Endodermal cell (in vitro differentiated cells): ENCODE measurements at regions not wholly inside any gene's neighbourhood (a gene's known extent, or its start where the extent isn't known, plus 50 kb on each side); places are given as distances from the start of the nearest gene placed in this dataset.

ENCODE experiments used
- DNase-seq: peaks from one replicate; pipeline ENCODE4 v3.0.0-alpha.2; 2017
- H3K27ac ChIP-seq: 2 replicates; pipeline ENCODE4 v1.5.1; 2013; ENCODE audit warnings: mild to moderate bottlenecking, low read depth, low read length, moderate library complexity
- H3K27me3 ChIP-seq: 2 replicates; pipeline ENCODE4 v1.6.1; 2013; ENCODE audit warnings: mild to moderate bottlenecking, low read length, moderate library complexity; ENCODE audit not compliant: insufficient read depth, control insufficient read depth, poor library complexity, severe bottlenecking
- H3K36me3 ChIP-seq: 2 replicates; pipeline ENCODE4 v1.7.0; 2013; ENCODE audit warnings: mild to moderate bottlenecking, low read length, moderate library complexity; ENCODE audit not compliant: control insufficient read depth, insufficient read depth
- H3K4me1 ChIP-seq: one replicate; pipeline ENCODE4 v1.7.0; 2013; ENCODE audit warnings: low read length; ENCODE audit not compliant: control insufficient read depth, insufficient read depth
- H3K4me3 ChIP-seq: 2 replicates; pipeline ENCODE4 v1.5.1; 2013; ENCODE audit warnings: mild to moderate bottlenecking, low read length, moderate library complexity
- H3K9ac ChIP-seq: 2 replicates; pipeline ENCODE4 v1.6.1; 2013; ENCODE audit warnings: mild to moderate bottlenecking, low read length, moderate library complexity; ENCODE audit not compliant: poor library complexity, severe bottlenecking; ENCODE audit errors: extremely low read depth
- H3K9me3 ChIP-seq: 2 replicates; pipeline ENCODE4 v1.6.1; 2013; ENCODE audit warnings: mild to moderate bottlenecking, low read length, moderate library complexity; ENCODE audit not compliant: control insufficient read depth
- H3K27ac Mint-ChIP-seq: 2 replicates; pipeline ENCODE4 v1.8.0; 2020; ENCODE audit warnings: mixed read lengths
- H3K27me3 Mint-ChIP-seq: 2 replicates; pipeline ENCODE4 v1.8.0; 2021; ENCODE audit warnings: mild to moderate bottlenecking, mixed read lengths; ENCODE audit not compliant: insufficient read depth
- H3K36me3 Mint-ChIP-seq: 2 replicates; pipeline ENCODE4 v1.8.0; 2020; ENCODE audit warnings: low read depth, mixed read lengths
- H3K4me1 Mint-ChIP-seq: 2 replicates; pipeline ENCODE4 v1.8.0; 2020; ENCODE audit warnings: mixed read lengths
- H3K4me3 Mint-ChIP-seq: 2 replicates; pipeline ENCODE4 v1.8.0; 2020; ENCODE audit warnings: mild to moderate bottlenecking, moderate library complexity, mixed read lengths
- H3K9me3 Mint-ChIP-seq: 2 replicates; pipeline ENCODE4 v1.8.0; 2020; ENCODE audit warnings: mild to moderate bottlenecking, mixed read lengths
- WGBS, 2 experiments: methylation state at CpG; one replicate each; pipeline versions ENCODE4 v1.1.5 to v1.1.7; 2013; ENCODE audit warnings: missing lambda C conversion rate in 2 of 2, mixed read lengths in 1 of 2; ENCODE audit not compliant: insufficient coverage in 1 of 2, insufficient read length in 1 of 2; 5-methylcytosine and 5-hydroxymethylcytosine counted together
- TF ChIP-seq, protein P1 (sequence below): fragments of 200-600 bp; sonication (generic); conservative IDR thresholded peaks from 2 replicates; pipeline ENCODE4 v1.5.0; 2021; ENCODE audit warnings: antibody characterized with exemption, mild to moderate bottlenecking

DNA sequence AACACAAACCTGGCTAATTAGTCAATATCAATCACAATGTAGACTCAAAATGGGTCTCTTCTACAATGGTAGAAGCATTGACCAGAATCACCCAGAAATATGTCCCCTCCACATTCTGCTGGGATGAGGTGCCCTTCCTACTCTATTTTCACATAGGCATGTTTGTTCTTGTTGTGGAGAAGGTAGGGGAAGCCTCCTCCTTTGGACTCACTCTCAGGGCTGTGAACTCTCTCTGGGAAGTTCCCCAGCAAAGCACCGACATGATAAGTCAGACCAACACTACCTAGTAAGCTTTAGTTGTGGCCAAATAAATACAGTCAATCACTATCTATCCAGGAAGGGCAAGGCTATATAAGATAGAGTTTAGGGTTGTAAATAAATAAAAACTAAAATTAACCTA is 194.5 kb upstream of the UBL3 start:
- H3K36me3 Mint-ChIP-seq = peaks cover 8% of the 10 kb centered on the region
- no peak overlapping the region for H3K4me3 ChIP-seq
- DNase-seq = no peak
- TF ChIP-seq, protein P1, sequence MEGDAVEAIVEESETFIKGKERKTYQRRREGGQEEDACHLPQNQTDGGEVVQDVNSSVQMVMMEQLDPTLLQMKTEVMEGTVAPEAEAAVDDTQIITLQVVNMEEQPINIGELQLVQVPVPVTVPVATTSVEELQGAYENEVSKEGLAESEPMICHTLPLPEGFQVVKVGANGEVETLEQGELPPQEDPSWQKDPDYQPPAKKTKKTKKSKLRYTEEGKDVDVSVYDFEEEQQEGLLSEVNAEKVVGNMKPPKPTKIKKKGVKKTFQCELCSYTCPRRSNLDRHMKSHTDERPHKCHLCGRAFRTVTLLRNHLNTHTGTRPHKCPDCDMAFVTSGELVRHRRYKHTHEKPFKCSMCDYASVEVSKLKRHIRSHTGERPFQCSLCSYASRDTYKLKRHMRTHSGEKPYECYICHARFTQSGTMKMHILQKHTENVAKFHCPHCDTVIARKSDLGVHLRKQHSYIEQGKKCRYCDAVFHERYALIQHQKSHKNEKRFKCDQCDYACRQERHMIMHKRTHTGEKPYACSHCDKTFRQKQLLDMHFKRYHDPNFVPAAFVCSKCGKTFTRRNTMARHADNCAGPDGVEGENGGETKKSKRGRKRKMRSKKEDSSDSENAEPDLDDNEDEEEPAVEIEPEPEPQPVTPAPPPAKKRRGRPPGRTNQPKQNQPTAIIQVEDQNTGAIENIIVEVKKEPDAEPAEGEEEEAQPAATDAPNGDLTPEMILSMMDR = no peak
- H3K9me3 Mint-ChIP-seq = peaks cover 11% of the 10 kb centered on the region
- H3K27me3 Mint-ChIP-seq = no peaks in the 10 kb centered on the region
- no peak overlapping the region for H3K9ac ChIP-seq
- no peak overlapping the region for H3K4me3 Mint-ChIP-seq
- H3K27me3 ChIP-seq = no peaks in the 10 kb centered on the region
- WGBS, 2 experiments = 100% methylated on average over 1 of the region's 1 CpG; no CpG with 5 or more reads in 1 of the 2 experiments
- H3K4me1 Mint-ChIP-seq = peaks cover 26% of the 10 kb centered on the region
- H3K27ac Mint-ChIP-seq = no peak overlapping the region
- H3K9me3 ChIP-seq = peaks cover 17% of the 10 kb centered on the region
- H3K36me3 ChIP-seq = no peaks in the 10 kb centered on the region
- peaks cover 8% of the 10 kb centered on the region for H3K4me1 ChIP-seq
- H3K27ac ChIP-seq = no peak overlapping the region

DNA sequence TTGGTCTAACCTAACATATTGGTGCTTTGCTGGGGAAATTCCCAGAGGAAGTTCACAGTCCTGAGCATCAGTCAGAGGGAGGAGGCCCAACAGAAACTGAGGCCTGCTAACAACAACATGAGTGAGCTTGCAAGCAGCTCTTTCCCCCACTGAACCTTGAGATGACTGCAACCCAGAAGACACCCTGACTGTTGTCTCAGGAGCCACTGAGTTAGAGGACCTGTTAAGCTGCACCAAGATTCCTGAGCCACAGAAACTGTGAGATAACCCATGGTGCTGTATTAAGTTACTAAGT is 193.2 kb upstream of the UBL3 start:
- peak overlapping the region; percentile 37 for H3K4me3 ChIP-seq
- H3K27me3 ChIP-seq = no peaks in the 10 kb centered on the region
- peaks cover 17% of the 10 kb centered on the region for H3K9me3 ChIP-seq
- H3K9ac ChIP-seq = no peak overlapping the region
- H3K4me1 ChIP-seq = peaks cover 15% of the 10 kb centered on the region
- H3K27ac Mint-ChIP-seq = no peak overlapping the region
- H3K36me3 ChIP-seq = no peaks in the 10 kb centered on the region
- no peaks in the 10 kb centered on the region for H3K27me3 Mint-ChIP-seq
- TF ChIP-seq, protein P1 = no peak
- no peak overlapping the region for H3K27ac ChIP-seq
- H3K4me1 Mint-ChIP-seq = peaks cover 29% of the 10 kb centered on the region
- peaks cover 11% of the 10 kb centered on the region for H3K9me3 Mint-ChIP-seq
- no peak for DNase-seq
- H3K36me3 Mint-ChIP-seq = peaks cover 8% of the 10 kb centered on the region
- H3K4me3 Mint-ChIP-seq = no peak overlapping the region

DNA sequence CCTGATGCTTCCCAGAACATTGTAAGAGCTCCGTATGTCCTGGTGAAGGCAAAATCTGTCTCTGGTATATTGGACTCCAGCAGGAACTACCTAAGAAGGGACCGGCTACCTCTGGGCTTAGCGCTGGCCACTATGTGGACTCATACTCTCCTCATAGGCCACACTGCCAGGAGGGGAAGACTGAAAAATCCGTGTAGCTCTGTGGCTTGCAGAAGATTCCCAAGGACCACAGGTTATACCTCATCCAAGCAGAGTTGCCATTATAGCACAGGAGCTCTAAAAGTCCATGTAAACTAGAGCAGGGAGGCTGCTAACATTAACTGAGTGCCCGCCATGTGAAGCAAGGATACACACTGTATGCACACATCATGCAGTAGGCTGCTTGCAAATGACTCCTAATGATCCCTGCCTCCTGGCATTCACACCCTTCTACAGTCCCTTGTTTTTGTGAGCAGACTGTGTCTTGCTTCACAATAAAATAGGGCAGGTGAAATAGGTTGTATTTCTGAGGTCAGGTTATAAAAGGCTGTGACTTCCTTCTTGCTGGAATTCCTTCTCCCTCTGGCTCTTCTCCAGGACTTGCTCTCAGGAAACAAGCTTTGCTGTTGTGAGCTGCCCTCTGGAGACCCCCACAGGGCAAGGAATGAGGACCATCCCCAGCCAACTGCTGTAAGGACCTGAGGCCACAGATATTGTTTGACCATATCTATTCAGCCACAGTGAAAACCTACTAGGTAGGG is 192.6 kb upstream of the UBL3 start:
- 88 to 94% methylated on average over 4 to 5 of the region's 5 CpGs for WGBS, 2 experiments
- peaks cover 15% of the 10 kb centered on the region for H3K4me1 ChIP-seq
- H3K4me3 ChIP-seq = peak overlapping the region; percentile 37
- H3K27ac ChIP-seq = no peak overlapping the region
- Mint-ChIP-seq H3K36me3 (peaks cover 8% of the 10 kb centered on the region), H3K4me1 (peaks cover 32% of the 10 kb centered on the region), H3K27ac (peak overlapping the region; percentile 56), H3K27me3 (no peaks in the 10 kb centered on the region), H3K9me3 (peaks cover 11% of the 10 kb centered on the region), H3K4me3 (no peak overlapping the region)
- no peak overlapping the region for H3K9ac ChIP-seq
- TF ChIP-seq, protein P1 = no peak
- H3K27me3 ChIP-seq = no peaks in the 10 kb centered on the region
- H3K36me3 ChIP-seq = no peaks in the 10 kb centered on the region
- no peak for DNase-seq
- H3K9me3 ChIP-seq = peaks cover 17% of the 10 kb centered on the region
